ENCODE measurements at regions not wholly inside any gene's neighbourhood (a gene's known extent, or its start where the extent isn't known, plus 50 kb on each side); places are given as distances from the start of the nearest gene placed in this dataset.

- TF ChIP-seq EP300 (IDR thresholded peaks at IDR 0.05) (no peak), POLR2A (IDR thresholded peaks at IDR 0.05) (no peak), POLR2AphosphoS5 (IDR thresholded peaks at IDR 0.05) (no peak), CTCF (IDR thresholded peaks at IDR 0.05) (no peak)
- WGBS, 2 donors, result 43 to 56% methylated on average over 3 of the region's 3 CpGs
- Histone ChIP-seq H3K36me3 (no peaks in the 10 kb centered on the region), H3K4me3 (no peak overlapping the region), H3K9me3 (peaks cover 0 to 4% (median 0%) of the 10 kb centered on the region in 4 donors), H3K27me3 (no peaks in the 10 kb centered on the region), H3K27ac (no peak overlapping the region), H3K4me1 (no peaks in the 10 kb centered on the region)
- no peak for DNase-seq
- intact Hi-C loops (cut with DNase I), result no loop called here
Observed at GRCh38 chr3:139199421-139200010, 144.3 kb upstream of the MRPS22 start.

GRCh38 chr3:139201446-139202225 is 142.2 kb upstream of the MRPS22 start:
- H3K4me3 ChIP-seq, result no peak overlapping the region
- TF ChIP-seq POLR2A (IDR thresholded peaks at IDR 0.05) (no peak), CTCF (IDR thresholded peaks at IDR 0.05) (no peak), EP300 (IDR thresholded peaks at IDR 0.05) (no peak), POLR2AphosphoS5 (IDR thresholded peaks at IDR 0.05) (no peak)
- H3K9me3 ChIP-seq, result no peaks in the 10 kb centered on the region
- intact Hi-C loops (cut with DNase I), result no loop called here
- 75 to 83% methylated on average over 7 of the region's 7 CpGs for WGBS, 2 donors
- H3K27ac ChIP-seq, result no peak overlapping the region
- no peaks in the 10 kb centered on the region for H3K4me1 ChIP-seq
- no peak for DNase-seq
- H3K27me3 ChIP-seq, result no peaks in the 10 kb centered on the region
- no peaks in the 10 kb centered on the region for H3K36me3 ChIP-seq

GRCh38 chr3:139202226-139202958 is 141.4 kb upstream of the MRPS22 start:
- intact Hi-C loops (cut with DNase I), result no loop called here
- WGBS, 2 donors, result 27 to 36% methylated on average over 5 of the region's 5 CpGs
- no peak for DNase-seq
- TF ChIP-seq POLR2AphosphoS5 (IDR thresholded peaks at IDR 0.05), result no peak
- no peak for TF ChIP-seq EP300 (IDR thresholded peaks at IDR 0.05)
- TF ChIP-seq CTCF (IDR thresholded peaks at IDR 0.05), result peak in 1 of 4 experiments; percentile 7
- TF ChIP-seq POLR2A (IDR thresholded peaks at IDR 0.05), result no peak
- no peaks in the 10 kb centered on the region for H3K27me3 ChIP-seq
- H3K4me1 ChIP-seq, result no peaks in the 10 kb centered on the region
- no peak overlapping the region for H3K27ac ChIP-seq
- H3K36me3 ChIP-seq, result no peaks in the 10 kb centered on the region
- H3K9me3 ChIP-seq, result no peaks in the 10 kb centered on the region
- H3K4me3 ChIP-seq, result no peak overlapping the region

GRCh38 chr3:139202959-139203349 is 140.9 kb upstream of the MRPS22 start:
- no peaks in the 10 kb centered on the region for H3K4me1 ChIP-seq
- H3K36me3 ChIP-seq, result no peaks in the 10 kb centered on the region
- no peaks in the 10 kb centered on the region for H3K27me3 ChIP-seq
- TF ChIP-seq CTCF (IDR thresholded peaks at IDR 0.05) (no peak), POLR2A (IDR thresholded peaks at IDR 0.05) (no peak), POLR2AphosphoS5 (IDR thresholded peaks at IDR 0.05) (no peak), EP300 (IDR thresholded peaks at IDR 0.05) (no peak)
- no peak overlapping the region for H3K27ac ChIP-seq
- intact Hi-C loops (cut with DNase I), result no loop called here
- DNase-seq, result no peak
- no peak overlapping the region for H3K4me3 ChIP-seq
- no peaks in the 10 kb centered on the region for H3K9me3 ChIP-seq
- WGBS, 2 donors, result 50 to 64% methylated on average over 1 of the region's 1 CpG

Data from sigmoid colon (tissue), 6 donors.